ENCODE measurements at regions not wholly inside any gene's neighbourhood (a gene's known extent, or its start where the extent isn't known, plus 50 kb on each side); places are given as distances from the start of the nearest gene placed in this dataset.

DNA sequence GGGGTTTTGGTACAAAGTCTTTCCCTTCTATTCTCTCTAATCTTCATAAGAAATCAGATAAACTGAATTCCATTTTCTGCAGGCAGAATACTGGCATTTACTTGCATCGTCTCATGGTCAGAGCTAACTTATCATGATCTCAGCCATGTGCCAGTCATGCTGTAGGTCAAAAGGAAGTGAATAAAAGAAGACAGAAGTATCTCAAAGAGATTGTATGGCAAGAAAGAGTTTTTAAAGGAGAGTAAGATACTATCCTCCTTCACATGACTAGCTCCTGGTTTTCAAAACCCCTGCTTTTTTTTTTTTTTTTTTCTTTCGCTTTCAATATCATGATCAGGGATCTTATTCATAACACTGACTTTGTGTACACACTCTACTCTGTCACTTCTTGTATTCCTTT is 398.3 kb downstream of the C6orf118 start:
- TF ChIP-seq EZH2phosphoT487 (conservative IDR thresholded peaks at IDR 0.05; ENCODE audit: low read length): no peak
- TF ChIP-seq, protein P1, sequence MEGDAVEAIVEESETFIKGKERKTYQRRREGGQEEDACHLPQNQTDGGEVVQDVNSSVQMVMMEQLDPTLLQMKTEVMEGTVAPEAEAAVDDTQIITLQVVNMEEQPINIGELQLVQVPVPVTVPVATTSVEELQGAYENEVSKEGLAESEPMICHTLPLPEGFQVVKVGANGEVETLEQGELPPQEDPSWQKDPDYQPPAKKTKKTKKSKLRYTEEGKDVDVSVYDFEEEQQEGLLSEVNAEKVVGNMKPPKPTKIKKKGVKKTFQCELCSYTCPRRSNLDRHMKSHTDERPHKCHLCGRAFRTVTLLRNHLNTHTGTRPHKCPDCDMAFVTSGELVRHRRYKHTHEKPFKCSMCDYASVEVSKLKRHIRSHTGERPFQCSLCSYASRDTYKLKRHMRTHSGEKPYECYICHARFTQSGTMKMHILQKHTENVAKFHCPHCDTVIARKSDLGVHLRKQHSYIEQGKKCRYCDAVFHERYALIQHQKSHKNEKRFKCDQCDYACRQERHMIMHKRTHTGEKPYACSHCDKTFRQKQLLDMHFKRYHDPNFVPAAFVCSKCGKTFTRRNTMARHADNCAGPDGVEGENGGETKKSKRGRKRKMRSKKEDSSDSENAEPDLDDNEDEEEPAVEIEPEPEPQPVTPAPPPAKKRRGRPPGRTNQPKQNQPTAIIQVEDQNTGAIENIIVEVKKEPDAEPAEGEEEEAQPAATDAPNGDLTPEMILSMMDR (IDR thresholded peaks at IDR 0.05; ENCODE audit: insufficient read depth, low read length, poor library complexity, severe bottlenecking): no peak
